Stimulated activated CD4-positive, alpha-beta T cell treated with anti-CD3 and anti-CD28 coated beads, Interleukin-1b, Interleukin-23, amount 100 ng/mL, for 48 hours (primary cell): ENCODE measurements at regions not wholly inside any gene's neighbourhood (a gene's known extent, or its start where the extent isn't known, plus 50 kb on each side); places are given as distances from the start of the nearest gene placed in this dataset.
"Not testable (repeated sequence)": the region's sequence is repeated elsewhere in the genome, so short reads cannot be mapped to it uniquely, and the experiment has no call there.

Source experiments
- DNase-seq: peaks from one replicate; pipeline ENCODE4 v3.0.0-alpha.2; 2020

DNA sequence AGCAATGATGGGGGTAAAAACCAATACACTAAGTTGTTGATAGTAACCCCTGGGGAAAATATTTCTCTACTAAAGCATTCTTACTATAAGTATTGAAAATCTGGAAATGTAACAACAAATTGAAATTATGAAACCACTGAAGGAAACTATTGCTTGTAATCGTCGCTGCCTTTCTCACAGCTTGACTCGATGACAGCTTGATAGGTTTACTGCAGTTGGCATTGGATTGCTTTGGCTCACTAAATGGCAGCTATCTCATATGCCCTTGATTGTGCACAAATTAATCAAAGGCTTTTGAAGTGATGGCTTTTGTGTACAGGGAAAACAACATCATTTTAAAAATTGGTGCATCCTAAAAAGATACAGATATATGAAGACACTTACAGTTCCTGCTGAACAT lies 419.6 kb upstream of the TENM3 start:
- no peak for DNase-seq

DNA sequence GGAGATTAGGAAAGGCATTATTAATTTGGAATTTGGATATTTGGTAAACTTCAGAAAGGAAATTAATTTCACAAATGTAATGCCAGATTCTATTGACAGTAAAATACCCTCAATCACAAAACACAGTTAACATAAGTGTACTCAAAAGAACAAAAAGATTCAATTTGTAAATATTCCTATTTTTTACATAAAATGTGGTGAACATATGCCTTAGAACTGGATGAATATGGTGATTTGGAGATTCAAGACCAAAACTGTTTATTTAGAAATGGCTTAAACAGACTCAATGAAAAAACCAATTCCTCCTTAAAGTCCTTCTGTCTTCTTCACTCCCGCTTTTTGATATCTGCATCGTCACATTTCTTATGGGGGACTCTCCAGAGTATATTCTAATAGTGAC lies 417.6 kb upstream of the TENM3 start:
- no peak for DNase-seq

GRCh38 chr4:181827246-181827645 lies 416.0 kb upstream of the TENM3 start:
- no peak for DNase-seq

DNA sequence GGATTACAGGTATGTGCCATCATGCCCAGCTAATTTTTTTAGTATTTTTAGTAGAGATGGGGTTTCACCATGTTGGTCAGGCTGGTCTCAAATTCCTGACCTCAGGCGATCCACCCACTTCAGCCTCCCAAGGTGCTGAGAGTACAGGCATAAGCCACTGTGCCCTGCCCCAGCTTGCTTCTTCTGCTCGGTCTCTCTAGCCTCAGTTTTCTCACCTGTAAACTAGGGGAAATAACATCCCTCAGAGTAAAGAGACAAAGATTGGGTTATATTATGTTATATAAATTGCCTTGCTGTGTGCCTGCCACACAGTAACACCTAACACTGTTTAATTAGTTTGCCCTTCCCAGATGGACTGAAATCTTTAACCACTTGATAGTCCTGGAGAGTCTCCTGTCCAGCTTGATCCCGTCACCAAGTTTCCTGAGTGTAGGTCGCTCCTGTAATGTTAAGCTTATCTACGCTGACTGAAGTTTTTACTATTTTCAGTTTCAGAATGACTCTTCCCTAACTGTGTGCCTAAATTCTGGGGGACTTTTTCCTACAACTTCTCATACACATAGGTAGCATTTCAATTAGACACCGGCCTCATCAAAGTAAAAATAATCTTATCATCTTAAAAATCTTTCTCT lies 412.7 kb upstream of the TENM3 start:
- DNase-seq, result no peak

DNA sequence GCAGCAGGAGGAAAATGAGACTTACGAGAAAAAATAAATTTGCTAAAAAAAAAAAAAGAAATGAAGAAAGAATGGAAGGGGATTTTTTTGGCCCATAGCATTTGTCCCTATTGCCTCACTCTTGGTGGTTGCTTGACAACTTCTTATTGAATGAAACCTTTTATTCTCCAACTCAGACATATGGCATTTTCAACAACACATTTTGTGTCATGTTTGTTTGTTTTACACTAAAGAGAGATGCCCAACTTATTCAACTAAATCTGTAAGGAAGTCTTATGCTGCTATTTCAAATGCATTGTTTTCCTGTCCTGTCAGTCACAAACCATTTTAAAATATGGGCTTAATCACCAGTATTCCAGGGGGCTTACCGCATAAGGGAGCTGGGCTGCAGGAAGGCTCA lies 409.1 kb upstream of the TENM3 start:
- no peak for DNase-seq

DNA sequence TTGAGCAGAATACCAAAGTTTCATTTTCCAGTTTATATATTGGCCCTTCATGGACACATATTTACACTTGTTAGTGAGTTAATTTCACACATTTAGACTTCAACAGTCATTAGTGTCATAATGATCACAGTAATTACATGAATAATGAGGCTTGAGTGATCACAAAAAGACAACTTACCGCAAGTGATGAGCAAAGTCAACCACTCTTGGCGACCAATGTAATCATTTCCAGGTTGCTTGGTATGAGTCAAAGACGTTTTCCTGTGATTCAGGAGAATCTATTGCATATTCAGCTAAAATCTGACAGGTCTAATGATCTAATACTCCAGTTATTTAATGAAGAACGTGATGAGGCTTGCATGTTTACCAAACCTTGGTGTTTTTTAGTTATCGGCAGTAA lies 407.9 kb upstream of the TENM3 start:
- DNase-seq, result no peak

- no peak for DNase-seq
These were observed 404.9 kb upstream of the TENM3 start for GRCh38 chr4:181838253-181838652.

DNA sequence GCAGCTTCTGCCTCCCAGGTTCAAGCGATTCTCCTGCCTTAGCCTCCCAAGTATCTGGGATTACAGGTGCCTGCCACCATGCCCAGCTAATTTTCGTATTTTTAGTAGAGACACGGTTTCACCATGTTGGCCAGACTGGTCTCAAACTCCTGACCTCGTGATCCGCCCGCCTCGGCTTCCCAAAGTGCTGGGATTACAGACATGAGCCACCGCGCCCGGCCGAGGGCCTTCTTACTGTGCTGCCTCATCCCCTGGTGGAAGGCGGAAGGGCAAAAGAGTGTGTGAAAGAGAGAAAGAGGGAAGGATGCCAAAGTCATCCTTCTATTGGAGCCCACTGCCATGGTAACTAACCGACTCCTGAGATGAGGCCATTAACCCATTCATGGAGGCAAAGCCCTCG lies 399.4 kb upstream of the TENM3 start:
- DNase-seq, result not testable (repeated sequence)

DNA sequence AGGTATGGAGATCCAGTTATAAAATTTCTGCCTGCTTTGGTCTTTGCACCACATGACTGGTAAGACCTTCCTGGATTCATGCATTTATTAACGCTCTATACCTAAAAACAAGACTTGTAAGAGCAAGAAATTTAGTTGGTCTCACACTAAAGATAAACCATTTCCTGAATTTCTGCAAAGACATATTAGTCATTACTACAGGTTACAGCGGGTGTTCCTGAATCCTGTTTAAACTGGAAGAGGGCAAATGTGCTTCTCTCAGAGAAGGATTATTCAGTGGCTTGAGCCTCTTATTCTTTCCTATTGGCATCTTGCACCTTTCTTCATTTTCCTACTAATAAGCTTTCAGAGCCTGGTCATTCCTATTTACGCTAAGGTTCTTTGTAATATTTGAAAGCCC lies 397.6 kb upstream of the TENM3 start:
- DNase-seq, result no peak

GRCh38 chr4:181846934-181847333 lies 396.3 kb upstream of the TENM3 start:
- no peak for DNase-seq

GRCh38 chr4:181848357-181848756 lies 394.8 kb upstream of the TENM3 start:
- no peak for DNase-seq

GRCh38 chr4:181849472-181849871 lies 393.7 kb upstream of the TENM3 start:
- DNase-seq, result no peak

- no peak for DNase-seq
These were observed 389.2 kb upstream of the TENM3 start for GRCh38 chr4:181853881-181854511.

GRCh38 chr4:181855307-181855706 lies 387.9 kb upstream of the TENM3 start:
- no peak for DNase-seq

DNA sequence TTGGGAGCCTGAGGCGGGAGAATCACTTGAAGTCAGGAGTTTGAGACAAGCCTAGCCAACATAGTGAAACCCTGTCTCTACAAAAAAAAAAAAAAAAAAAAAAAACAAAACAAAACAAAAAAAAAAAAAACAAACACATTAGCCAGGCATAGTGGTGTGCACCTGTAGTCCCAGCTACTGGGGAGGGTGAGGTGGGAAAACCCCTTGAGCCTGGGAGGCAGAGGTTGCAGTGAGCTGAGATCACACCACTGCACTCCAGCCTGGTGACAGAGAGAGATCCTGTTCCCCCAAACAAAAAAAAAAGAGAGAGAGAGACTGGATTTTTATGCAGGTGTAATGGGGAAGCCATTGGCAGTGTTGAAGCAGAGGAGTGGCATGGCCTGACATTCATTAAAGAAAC lies 385.7 kb upstream of the TENM3 start:
- not testable (repeated sequence) for DNase-seq

DNA sequence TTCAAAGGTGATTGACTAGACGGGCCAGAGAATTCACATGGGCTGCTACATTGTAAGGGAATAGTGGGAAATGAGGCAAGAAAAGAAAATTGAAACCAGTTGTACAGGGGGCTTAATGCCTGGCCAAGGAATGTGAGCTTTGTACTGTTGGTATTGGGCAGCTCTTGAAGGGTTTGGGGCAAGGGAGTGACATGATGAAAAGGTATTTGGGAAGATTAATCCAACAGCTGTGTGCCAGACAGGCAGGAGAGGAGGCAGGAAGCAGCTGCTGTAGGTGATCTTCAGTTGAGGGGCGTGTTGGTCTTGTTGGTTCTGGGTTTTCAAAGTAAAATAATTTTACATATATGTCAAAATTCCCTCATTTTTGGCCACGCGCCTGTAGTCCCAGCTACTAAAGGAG lies 384.5 kb upstream of the TENM3 start:
- no peak for DNase-seq

DNA sequence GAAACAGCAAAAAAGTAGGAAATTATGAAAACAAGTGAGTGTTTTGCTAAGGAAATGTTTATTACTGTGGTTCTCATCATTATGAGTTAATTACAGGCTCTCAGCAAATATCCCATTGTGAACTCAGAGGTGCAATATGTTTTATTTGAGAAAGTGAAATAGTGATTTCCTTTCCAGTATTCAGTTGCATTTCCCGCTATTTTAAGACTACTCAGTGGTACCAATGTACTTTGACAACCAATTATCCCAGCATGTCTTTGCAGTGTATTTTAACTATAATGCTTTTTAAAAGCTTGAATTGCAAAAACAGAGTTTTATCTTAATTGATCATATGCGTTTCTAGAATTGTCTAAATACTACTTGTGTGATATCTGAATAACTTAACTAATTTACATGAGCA lies 383.8 kb upstream of the TENM3 start:
- no peak for DNase-seq

- no peak for DNase-seq
These were observed 383.0 kb upstream of the TENM3 start for GRCh38 chr4:181860157-181860556.

DNA sequence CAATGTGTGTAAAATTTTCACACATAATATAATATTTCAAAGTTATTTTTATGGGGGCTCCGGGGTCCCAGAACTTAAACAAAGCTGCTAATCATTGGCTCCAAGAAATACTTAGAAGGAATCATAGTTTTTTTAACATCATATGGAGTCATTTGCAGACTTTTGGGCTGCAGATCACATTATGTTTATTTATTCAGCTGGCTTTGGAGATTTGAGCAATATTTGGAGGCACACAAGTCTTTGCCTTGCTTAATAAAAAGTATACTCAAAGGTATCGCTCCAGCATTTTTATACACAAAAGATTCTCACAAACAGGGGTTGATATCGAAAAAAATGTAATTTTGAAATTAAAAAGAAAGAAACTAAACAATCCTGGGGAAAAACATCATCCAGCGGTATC lies 382.5 kb upstream of the TENM3 start:
- DNase-seq, result no peak

GRCh38 chr4:181863856-181864255 lies 379.3 kb upstream of the TENM3 start:
- DNase-seq, result no peak

- DNase-seq, result no peak
These were observed 372.9 kb upstream of the TENM3 start for GRCh38 chr4:181870326-181870725.

DNA sequence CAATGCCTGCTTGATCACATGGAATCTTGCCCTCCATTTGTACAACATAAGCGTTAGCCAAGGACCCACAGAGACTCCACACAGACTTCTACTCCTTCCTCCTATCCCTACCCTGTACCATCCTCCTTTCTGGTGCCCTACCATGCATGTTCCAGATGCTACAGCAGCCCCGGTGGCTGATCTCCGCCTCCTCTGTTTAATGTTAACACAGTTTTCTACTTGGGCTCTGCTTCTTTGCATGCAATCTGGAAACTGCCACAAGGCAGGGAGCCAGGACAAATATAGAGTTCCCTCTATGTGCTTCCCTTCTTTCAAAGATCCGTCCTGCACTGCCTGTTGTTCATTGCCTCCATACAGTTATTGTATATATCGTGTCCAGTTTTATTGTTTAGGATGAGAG lies 368.6 kb upstream of the TENM3 start:
- DNase-seq, result no peak

DNA sequence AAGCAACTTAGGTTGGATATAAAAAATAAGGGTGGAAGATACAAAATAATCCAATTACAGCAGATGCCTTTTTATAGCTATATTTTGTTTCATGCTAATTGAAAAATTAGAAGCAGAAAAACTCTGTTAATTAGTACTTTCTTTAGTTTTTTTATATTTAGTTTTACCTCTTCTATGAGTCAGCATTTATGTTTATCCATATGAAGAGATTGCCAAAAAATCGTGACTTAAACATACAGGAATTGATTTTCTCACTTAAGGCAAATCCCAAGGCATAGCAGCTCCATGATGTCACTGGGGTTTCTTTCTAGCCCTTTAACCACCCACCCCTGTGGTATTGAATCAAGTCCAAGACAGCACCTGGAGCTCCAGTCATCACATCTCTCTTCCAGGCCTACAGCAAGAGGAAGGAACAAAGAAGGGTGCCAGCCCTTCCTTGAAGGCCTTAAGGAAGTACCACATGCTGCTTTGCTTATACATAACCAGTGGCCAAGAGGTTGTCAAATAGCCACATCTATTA lies 365.8 kb upstream of the TENM3 start:
- DNase-seq, result no peak

DNA sequence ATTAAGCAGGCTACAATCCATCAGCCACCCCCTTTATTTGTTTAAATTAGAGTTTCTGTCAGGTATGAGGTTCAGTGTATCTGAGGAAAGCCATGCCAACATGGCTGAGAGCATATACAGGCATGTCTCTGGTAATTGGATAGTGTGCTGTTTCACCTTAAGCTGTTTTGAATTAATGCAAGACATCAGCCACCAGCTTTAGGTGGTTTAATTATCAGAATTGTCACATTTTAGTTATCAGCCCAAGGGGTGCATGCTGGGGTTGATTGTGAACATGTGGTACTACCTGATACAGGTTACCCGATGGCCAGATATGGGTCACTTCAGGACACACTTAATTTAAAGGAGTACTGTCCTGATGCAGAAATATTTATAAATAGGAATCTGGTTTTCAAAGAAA lies 353.2 kb upstream of the TENM3 start:
- no peak for DNase-seq

GRCh38 chr4:181890911-181891310 lies 352.3 kb upstream of the TENM3 start:
- DNase-seq, result no peak
